NCI-H146 treated with DMSO at 0.1 percent for 48 hours (cell line): ENCODE measurements at regions not wholly inside any gene's neighbourhood (a gene's known extent, or its start where the extent isn't known, plus 50 kb on each side); places are given as distances from the start of the nearest gene placed in this dataset.

Source experiments
- DNase-seq: peaks from one replicate; lab custom pipeline; 2025; ENCODE audit not compliant: unreplicated experiment; lab: John Stamatoyannopoulos, UW

DNA sequence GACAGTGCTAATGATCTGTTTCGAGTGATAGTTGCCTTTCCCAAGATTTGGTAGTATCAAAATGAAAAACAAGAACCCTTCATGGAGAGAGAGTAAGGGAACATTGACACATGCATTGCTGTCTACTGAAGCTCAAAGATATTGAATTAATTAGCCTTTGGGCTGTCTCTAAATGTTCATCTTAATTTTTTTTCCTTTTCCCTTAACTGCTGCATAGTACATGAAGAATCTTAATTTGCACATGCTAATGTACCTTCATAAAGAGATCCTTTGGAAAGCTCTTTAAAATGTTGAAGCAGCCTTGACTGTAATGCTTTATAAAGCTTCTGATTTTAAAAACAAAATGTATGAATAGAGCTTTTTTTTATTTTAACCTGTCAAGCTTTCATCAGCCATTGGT, 452.2 kb downstream of the TUSC7 start:
- peak; percentile 66 for DNase-seq

- DNase-seq, result no peak
These were observed 455.6 kb downstream of the TUSC7 start for GRCh38 chr3:117165176-117165575.

DNA sequence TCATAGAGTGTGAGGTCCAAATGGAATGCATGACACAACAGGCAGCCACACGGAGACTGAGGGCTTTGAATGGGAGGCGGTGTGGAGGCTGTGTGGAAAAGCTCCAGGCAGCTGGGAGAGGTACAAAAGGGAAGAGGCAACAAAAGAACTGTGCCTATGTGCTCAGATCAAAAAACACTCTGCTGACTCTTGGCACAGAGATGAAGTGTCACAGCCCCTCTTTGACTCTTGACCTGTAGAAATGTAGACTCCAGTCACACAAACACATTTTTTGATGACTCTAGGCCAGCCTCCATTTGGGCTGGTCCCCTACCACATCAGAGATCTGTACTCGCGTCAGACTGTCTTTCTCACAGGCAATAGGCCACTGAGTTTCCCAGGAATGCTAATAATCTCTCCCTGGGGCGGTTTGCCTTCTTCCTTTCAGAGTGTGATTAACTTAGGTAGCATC, 456.0 kb downstream of the TUSC7 start:
- DNase-seq, result no peak

- no peak for DNase-seq
These were observed 459.3 kb downstream of the TUSC7 start for GRCh38 chr3:117168896-117169295.

- no peak for DNase-seq
These were observed 460.5 kb downstream of the TUSC7 start for GRCh38 chr3:117170094-117170493.

DNA sequence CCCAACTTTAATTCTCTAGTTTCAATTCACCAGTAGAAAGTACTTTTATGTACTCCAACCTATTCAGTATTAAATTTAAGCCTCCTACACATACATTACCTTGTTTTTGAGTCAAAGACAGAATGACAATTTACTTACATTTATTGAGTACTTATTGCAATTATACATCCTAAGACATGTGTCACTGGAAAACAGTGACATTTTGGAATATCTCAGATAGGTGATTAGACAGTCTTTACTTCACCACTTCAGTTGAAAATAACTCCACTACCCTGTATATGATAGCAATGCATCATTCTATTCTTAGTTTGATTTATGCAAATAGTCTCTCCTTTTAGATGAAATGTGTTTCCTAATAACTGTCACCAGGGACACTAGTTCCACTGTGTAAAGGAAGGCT, 461.5 kb downstream of the TUSC7 start:
- no peak for DNase-seq

GRCh38 chr3:117172426-117172825, 462.8 kb downstream of the TUSC7 start:
- no peak for DNase-seq

DNA sequence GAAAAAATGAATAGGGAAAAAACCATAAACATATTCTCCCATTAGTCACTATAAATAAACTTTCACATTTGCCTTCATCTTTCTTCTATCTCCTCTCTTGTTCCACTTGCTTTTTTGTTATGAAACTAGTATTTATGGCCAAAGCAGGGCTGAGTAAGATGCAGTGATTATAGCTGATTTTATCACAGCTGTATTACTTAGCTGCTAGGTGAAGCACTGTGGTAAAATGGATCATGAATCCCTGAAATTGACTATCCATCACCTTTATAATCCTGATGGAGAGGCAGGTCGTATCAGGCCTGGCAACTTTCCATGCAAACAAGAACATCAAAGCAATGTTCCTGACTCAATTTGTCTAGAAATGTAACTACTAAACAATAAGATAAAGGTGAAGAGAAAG, 471.6 kb downstream of the TUSC7 start:
- DNase-seq, result no peak

DNA sequence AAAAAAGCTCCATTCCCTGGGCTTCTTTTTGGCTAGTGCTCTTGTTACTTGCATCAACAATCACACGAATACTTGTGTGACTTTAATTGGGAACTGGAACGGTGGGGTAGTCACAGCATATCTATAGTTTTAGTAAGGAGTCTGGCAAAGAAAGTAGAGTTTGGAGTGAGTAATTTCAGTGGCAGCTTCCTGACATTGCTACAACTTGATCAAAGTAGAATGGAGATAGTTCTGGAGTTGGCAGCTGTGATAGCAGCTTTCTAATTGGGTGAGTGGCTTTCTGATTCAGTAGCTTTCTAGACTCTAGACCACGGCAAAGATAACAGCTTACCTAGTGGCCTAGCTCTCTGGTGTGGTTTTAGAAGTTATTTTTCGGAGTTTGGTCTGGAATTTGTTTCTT, 475.0 kb downstream of the TUSC7 start:
- DNase-seq, result no peak

- DNase-seq, result no peak
These were observed 481.7 kb downstream of the TUSC7 start for GRCh38 chr3:117191245-117191644.

- DNase-seq, result no peak
These were observed 483.3 kb downstream of the TUSC7 start for GRCh38 chr3:117192888-117193287.

GRCh38 chr3:117193390-117193789, 483.8 kb downstream of the TUSC7 start:
- peak; percentile 34 for DNase-seq

DNA sequence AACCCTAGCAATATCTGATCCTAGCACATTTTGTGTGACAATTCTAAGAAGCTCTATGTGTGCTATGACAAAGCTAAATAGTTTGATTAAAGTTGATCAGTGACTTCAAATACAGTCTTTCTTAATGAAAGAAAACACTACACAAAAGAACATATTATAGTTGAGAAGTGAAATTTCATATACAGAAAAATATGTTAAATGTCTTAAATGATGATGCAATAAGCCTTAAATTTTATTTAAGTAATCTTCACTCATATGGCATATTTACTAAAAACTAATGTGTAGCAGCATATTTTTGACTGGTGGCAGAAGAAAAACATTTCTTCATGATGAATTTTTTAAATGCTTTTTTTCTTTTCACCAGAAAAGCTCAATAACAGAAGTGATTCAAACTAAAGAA, 485.5 kb downstream of the TUSC7 start:
- no peak for DNase-seq

GRCh38 chr3:117200962-117201361, 491.4 kb downstream of the TUSC7 start:
- DNase-seq, result no peak

GRCh38 chr3:117201901-117202774, 492.6 kb downstream of the TUSC7 start:
- DNase-seq, result no peak

- no peak for DNase-seq
These were observed 507.8 kb downstream of the TUSC7 start for GRCh38 chr3:117217355-117217754.

DNA sequence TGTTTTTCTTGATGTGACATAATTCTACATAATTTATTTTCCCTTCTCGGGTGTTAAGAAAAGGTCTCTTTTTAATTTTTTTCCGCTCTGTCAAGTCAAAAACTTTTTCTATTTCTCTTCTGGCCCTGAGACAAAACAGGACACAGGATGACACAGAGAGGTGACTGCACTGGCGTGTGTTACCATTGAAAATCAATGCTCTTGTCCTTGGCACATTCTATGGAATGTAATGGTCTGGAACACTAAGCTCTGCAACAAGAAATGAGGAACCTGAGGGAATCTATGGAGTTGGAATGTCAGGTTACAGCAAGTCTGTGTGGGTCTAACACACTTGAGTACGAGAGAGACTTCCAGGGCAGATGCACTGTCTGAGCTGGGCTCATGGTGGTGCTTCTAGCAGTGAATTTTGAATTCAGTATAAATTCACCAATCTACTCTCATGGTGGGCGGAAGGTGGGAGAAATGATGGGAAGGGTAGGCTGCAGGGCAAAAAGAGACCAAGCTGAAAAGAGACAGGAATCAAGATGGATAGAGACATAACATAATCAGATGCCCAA, 508.3 kb downstream of the TUSC7 start:
- no peak for DNase-seq

- DNase-seq, result no peak
These were observed 509.1 kb downstream of the TUSC7 start for GRCh38 chr3:117218641-117219048.

- no peak for DNase-seq
These were observed 509.7 kb downstream of the TUSC7 start for GRCh38 chr3:117219296-117219695.

DNA sequence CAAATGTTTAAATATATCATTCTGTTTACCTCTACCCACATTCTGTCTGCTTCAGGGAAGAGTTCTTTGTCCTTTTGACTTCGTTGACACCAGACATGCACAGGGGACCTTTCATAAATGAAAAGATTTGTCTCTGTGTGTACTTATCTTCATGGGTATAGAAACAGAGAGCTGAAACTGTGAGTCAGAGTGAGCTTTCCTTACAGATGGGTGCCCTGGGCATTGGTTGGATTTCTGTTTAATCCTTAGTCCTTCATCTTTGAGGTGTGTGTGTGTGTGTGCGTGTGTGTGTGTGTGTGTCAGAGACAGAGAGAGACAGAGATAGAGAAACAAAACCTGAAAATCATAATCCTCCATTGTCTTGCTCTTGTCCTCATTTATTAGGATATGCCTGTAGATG, 517.4 kb downstream of the TUSC7 start:
- no peak for DNase-seq

GRCh38 chr3:117228466-117228865, 518.9 kb downstream of the TUSC7 start:
- no peak for DNase-seq

- DNase-seq, result no peak
These were observed 521.3 kb downstream of the TUSC7 start for GRCh38 chr3:117230924-117231323.

DNA sequence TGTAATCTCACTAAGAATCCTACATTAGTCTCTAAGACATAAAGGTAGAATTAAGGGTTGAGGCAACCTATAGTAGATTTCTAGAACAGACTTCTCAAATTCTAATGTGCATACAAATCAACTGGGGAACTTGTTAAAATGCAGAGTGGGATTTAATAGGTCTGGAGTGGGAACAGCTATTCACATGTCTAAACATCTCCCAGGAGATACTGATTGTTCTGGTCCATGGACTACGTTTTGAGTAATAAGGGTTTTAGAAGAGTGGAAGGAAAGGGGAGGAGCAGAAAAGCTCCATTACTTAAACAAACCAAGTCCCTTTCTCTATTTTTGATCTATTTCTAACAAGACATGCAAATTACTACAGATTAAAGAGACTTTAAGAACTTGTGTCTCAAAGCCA, 524.8 kb downstream of the TUSC7 start:
- DNase-seq, result no peak
